SU-DHL-6 (cell line): ENCODE measurements at regions not wholly inside any gene's neighbourhood (a gene's known extent, or its start where the extent isn't known, plus 50 kb on each side); places are given as distances from the start of the nearest gene placed in this dataset.

Experiments used
- H2AFZ ChIP-seq: fragments of 200-600 bp; sonication (generic); 2 replicates; pipeline ENCODE4 v1.6.1; 2014; ENCODE audit warnings: low read depth, mild to moderate bottlenecking, moderate library complexity, mixed read lengths, antibody characterized with exemption, low read length; ENCODE audit not compliant: severe bottlenecking
- H3F3A ChIP-seq: fragments of 200-600 bp; shearing (Covaris generic); 2 replicates; pipeline ENCODE4 v1.6.0; 2016; ENCODE audit warnings: antibody characterized with exemption, mild to moderate bottlenecking; ENCODE audit not compliant: insufficient read depth
- H3K27ac ChIP-seq: fragments of 200-600 bp; sonication (generic); 2 replicates; pipeline ENCODE4 v1.5.1; 2016; ENCODE audit warnings: low read depth, mild to moderate bottlenecking, low read length, moderate library complexity, mixed read lengths
- H3K27me3 ChIP-seq: fragments of 200-600 bp; sonication (generic), shearing (Covaris generic); 2 replicates; pipeline ENCODE4 v1.6.0; 2014; ENCODE audit warnings: mild to moderate bottlenecking, low read length
- H3K36me3 ChIP-seq: fragments of 200-600 bp; sonication (generic); 2 replicates; pipeline ENCODE4 v1.6.1; 2014; ENCODE audit warnings: mild to moderate bottlenecking, low read length, mixed read lengths
- H3K4me2 ChIP-seq: fragments of 300-600, 200-600 bp; shearing (Covaris generic), sonication (generic); 2 replicates; pipeline ENCODE4 v1.6.0; 2014; ENCODE audit warnings: low read length, low read depth, mild to moderate bottlenecking; ENCODE audit not compliant: poor library complexity, severe bottlenecking
- H3K4me3 ChIP-seq: fragments of 200-600 bp; sonication (generic); 2 replicates; pipeline ENCODE4 v1.5.1; 2014; ENCODE audit warnings: antibody characterized with exemption, low read length, mild to moderate bottlenecking, mixed read lengths; ENCODE audit not compliant: insufficient read depth, poor library complexity, severe bottlenecking
- H3K79me2 ChIP-seq: fragments of 200-600 bp; sonication (generic); 2 replicates; pipeline ENCODE4 v1.6.1; 2014; ENCODE audit warnings: mild to moderate bottlenecking, low read length, moderate library complexity; ENCODE audit not compliant: insufficient read depth
- H3K9ac ChIP-seq: fragments of 200-600 bp; sonication (generic); 2 replicates; pipeline ENCODE4 v1.7.0; 2014; ENCODE audit warnings: mild to moderate bottlenecking, low read length
- H3K9me2 ChIP-seq: fragments of 200-600 bp; sonication (generic); replicated peaks from 2 replicates; pipeline ENCODE4 v1.6.1; 2014; ENCODE audit warnings: low read length; ENCODE audit not compliant: insufficient read depth
- H3K9me3 ChIP-seq: fragments of 200-600 bp; sonication (generic); 2 replicates; pipeline ENCODE4 v1.6.1; 2014; ENCODE audit warnings: low read length, mixed read lengths; ENCODE audit not compliant: insufficient read depth
- H4K20me1 ChIP-seq: fragments of 200-600 bp; sonication (generic); 2 replicates; pipeline ENCODE4 v1.6.1; 2014; ENCODE audit warnings: low read depth, mild to moderate bottlenecking, antibody characterized with exemption, low read length, moderate library complexity, mixed read lengths
- EZH2phosphoT487 ChIP-seq: fragments of 200-600 bp; sonication (generic), shearing (Covaris generic); conservative IDR thresholded peaks from 2 replicates; pipeline ENCODE4 v1.6.1; 2018; ENCODE audit warnings: mild to moderate bottlenecking, antibody characterized with exemption, low read length, moderate library complexity, mixed read lengths
- TF ChIP-seq, protein P1 (sequence below): fragments of 200-600 bp; sonication (generic); IDR thresholded peaks from one replicate; pipeline ENCODE4 v1.5.1; 2017; ENCODE audit warnings: antibody characterized with exemption, mild to moderate bottlenecking, low read length, moderate library complexity; ENCODE audit not compliant: insufficient read depth, poor library complexity, severe bottlenecking

DNA sequence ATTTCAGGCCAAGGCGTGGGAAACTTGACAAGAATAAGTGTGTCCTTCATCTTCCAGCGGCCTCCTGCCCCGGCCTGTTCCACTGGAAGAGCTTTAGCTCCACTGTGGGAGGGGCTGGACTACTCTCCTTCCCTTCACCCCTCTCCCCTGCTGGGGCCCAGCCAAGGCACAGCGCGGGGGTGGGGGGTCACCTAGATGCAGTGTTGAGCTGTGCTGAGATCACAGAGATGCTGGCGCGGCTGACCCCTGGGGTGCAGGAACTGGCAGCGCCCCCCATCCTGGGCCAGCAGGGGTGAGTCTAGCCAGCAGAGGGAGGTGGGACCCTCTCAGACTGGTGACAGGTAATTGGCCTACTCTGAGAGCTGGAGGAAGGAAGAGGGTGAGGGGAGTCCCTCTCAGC is 111.8 kb upstream of the LHX1 start:
- Histone ChIP-seq H3K79me2 (no peaks in the 10 kb centered on the region), H3K4me3 (no peak overlapping the region), H3K4me2 (no peak overlapping the region), H3K27ac (no peak overlapping the region), H3K9me2 (no peaks in the 10 kb centered on the region), H3K9ac (no peak overlapping the region), H3K27me3 (no peaks in the 10 kb centered on the region), H4K20me1 (no peaks in the 10 kb centered on the region), H3K9me3 (no peaks in the 10 kb centered on the region), H3K36me3 (no peaks in the 10 kb centered on the region), H3F3A (no peaks in the 10 kb centered on the region), H2AFZ (no peak overlapping the region)
- TF ChIP-seq EZH2phosphoT487: no peak
- TF ChIP-seq, protein P1, sequence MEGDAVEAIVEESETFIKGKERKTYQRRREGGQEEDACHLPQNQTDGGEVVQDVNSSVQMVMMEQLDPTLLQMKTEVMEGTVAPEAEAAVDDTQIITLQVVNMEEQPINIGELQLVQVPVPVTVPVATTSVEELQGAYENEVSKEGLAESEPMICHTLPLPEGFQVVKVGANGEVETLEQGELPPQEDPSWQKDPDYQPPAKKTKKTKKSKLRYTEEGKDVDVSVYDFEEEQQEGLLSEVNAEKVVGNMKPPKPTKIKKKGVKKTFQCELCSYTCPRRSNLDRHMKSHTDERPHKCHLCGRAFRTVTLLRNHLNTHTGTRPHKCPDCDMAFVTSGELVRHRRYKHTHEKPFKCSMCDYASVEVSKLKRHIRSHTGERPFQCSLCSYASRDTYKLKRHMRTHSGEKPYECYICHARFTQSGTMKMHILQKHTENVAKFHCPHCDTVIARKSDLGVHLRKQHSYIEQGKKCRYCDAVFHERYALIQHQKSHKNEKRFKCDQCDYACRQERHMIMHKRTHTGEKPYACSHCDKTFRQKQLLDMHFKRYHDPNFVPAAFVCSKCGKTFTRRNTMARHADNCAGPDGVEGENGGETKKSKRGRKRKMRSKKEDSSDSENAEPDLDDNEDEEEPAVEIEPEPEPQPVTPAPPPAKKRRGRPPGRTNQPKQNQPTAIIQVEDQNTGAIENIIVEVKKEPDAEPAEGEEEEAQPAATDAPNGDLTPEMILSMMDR: no peak

- H3K79me2 ChIP-seq: no peaks in the 10 kb centered on the region
- H2AFZ ChIP-seq: no peak overlapping the region
- H3K4me2 ChIP-seq: no peak overlapping the region
- no peaks in the 10 kb centered on the region for H3K27me3 ChIP-seq
- no peaks in the 10 kb centered on the region for H4K20me1 ChIP-seq
- H3K4me3 ChIP-seq: no peak overlapping the region
- no peak overlapping the region for H3K9ac ChIP-seq
- H3K9me3 ChIP-seq: no peaks in the 10 kb centered on the region
- no peak for TF ChIP-seq EZH2phosphoT487
- TF ChIP-seq, protein P1: no peak
- no peaks in the 10 kb centered on the region for H3K36me3 ChIP-seq
- H3K27ac ChIP-seq: no peak overlapping the region
- no peaks in the 10 kb centered on the region for H3K9me2 ChIP-seq
- no peaks in the 10 kb centered on the region for H3F3A ChIP-seq
Observed at GRCh38 chr17:36825951-36826350, 111.3 kb upstream of the LHX1 start.

DNA sequence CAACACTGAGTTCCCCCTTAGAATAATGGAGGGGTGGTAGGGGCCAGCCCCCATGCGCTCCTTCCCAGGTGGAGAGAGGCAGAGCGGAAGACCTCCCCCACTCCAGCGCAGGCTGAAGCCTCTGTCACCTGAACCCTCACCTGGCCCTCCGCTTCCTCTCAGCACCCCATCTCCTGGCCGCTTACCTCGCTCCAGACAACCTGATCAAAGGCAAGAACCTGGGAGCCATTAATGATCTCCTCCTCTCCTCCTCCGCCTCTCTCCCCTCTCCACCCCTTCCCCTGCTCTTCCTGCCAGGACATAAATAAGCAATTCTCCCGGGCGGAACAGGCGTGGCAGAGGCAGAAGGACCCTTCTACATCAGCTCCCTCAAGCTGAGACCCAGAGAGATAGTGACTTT is 110.2 kb upstream of the LHX1 start:
- no peaks in the 10 kb centered on the region for H3K9me3 ChIP-seq
- H2AFZ ChIP-seq: no peak overlapping the region
- H3K27ac ChIP-seq: no peak overlapping the region
- H3K4me3 ChIP-seq: no peak overlapping the region
- H3K9ac ChIP-seq: no peak overlapping the region
- H3K79me2 ChIP-seq: no peaks in the 10 kb centered on the region
- no peaks in the 10 kb centered on the region for H4K20me1 ChIP-seq
- H3K36me3 ChIP-seq: no peaks in the 10 kb centered on the region
- no peaks in the 10 kb centered on the region for H3K27me3 ChIP-seq
- no peak overlapping the region for H3K4me2 ChIP-seq
- no peaks in the 10 kb centered on the region for H3K9me2 ChIP-seq
- no peaks in the 10 kb centered on the region for H3F3A ChIP-seq
- TF ChIP-seq EZH2phosphoT487: no peak
- TF ChIP-seq, protein P1: no peak

GRCh38 chr17:36829676-36830075 is 107.6 kb upstream of the LHX1 start:
- H3K4me3 ChIP-seq: no peak overlapping the region
- H3F3A ChIP-seq: no peaks in the 10 kb centered on the region
- no peaks in the 10 kb centered on the region for H3K9me3 ChIP-seq
- H2AFZ ChIP-seq: no peak overlapping the region
- no peaks in the 10 kb centered on the region for H3K36me3 ChIP-seq
- H3K4me2 ChIP-seq: no peak overlapping the region
- H3K9ac ChIP-seq: no peak overlapping the region
- H4K20me1 ChIP-seq: no peaks in the 10 kb centered on the region
- H3K27ac ChIP-seq: no peak overlapping the region
- no peak for TF ChIP-seq EZH2phosphoT487
- TF ChIP-seq, protein P1: no peak
- H3K79me2 ChIP-seq: no peaks in the 10 kb centered on the region
- no peaks in the 10 kb centered on the region for H3K27me3 ChIP-seq
- H3K9me2 ChIP-seq: no peaks in the 10 kb centered on the region
